ENCODE measurements at regions not wholly inside any gene's neighbourhood (a gene's known extent, or its start where the extent isn't known, plus 50 kb on each side); places are given as distances from the start of the nearest gene placed in this dataset.

DNA sequence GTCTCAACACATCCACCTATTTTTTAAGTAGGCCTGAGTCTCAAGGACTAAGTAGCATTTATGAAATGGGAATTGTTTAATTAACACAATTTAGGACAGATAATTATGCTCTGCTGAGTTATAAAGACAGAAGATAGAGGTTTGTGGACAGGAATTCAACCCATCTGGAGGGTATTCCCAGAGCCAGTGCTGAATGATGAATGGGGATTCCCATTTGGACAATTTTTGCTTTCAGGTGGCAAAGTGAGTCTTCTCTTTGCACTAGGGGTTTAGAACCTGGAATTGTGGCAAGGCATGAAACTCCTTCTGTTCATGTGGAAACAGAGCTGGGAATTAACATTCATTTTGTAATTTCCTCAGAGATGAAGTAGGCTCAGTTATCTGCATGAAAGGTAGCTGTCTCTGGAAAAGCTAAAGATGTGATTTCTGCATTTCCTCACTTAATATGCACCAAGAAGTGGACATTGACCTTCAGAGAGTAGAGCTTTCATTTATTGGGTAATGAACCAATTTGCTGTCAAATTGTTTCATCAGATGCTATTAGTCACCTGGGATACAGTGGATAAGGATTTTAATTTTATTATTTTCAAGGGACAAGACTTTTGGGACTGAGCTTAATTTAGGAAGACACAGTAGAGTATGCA, 212.1 kb upstream of the NRXN1 start:
- no peak for DNase-seq

GRCh38 chr2:51237626-51238271, 205.8 kb upstream of the NRXN1 start:
- DNase-seq, result no peak

DNA sequence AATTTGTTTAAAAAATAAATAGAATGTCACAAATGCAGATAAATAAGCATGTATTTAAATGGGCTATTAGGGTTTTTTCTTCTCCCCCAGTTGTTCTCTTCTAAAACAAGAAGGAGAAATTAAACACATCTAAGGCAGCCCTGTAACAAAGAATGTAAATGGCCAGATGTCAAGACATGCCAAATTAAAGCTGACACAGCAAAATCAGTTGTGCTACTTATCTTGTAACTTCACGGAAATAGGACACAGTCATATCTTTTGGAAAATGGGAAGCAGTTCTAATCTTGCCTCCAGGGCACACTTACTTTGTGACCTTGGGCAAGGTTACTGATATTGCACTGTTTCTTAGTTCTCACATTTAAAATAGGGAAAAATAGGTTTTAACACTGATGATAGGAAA, 200.1 kb upstream of the NRXN1 start:
- no peak for DNase-seq

GRCh38 chr2:51231071-51231470, 199.1 kb upstream of the NRXN1 start:
- DNase-seq, result no peak

- DNase-seq, result no peak
These were observed 193.4 kb upstream of the NRXN1 start for GRCh38 chr2:51225377-51225776.

DNA sequence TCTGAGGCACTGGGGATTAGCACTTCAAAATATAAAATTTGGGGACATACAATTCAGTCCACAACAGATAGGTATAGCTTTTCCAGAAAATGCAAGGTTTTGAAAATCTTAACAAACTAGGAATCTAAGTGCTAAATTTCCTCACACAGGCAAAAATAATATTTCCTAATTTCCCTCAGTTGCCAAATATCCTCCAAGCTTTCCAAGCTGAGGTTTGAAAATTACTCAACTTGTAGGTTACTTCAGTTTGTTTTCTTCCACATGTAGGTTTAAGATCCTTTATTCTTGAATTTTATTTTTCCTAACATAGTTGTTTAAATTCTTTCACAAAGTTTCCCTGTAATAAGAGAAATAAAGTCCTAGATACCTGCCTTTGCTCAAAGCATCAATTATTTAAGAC, 192.9 kb upstream of the NRXN1 start:
- no peak for DNase-seq

- DNase-seq, result no peak
These were observed 190.2 kb upstream of the NRXN1 start for GRCh38 chr2:51222106-51222505.

DNA sequence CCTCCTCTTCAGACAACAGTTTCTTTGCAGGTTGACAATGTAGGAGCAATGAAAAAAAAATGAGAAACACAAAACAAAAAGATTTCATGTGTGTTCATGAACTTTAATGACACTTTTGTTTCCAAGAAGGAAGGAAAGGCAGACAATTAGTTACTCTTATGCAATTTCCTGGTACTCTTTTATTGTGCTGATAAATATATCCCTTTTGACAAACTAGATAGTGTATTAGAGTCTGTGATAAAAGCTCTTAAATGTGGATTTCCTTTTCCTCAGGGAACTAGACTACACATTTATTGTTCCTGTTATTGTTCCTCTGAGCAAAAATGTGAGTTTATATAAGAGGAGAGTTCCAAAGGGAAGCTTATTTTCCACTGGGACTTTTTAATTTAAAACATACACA, 188.7 kb upstream of the NRXN1 start:
- no peak for DNase-seq

DNA sequence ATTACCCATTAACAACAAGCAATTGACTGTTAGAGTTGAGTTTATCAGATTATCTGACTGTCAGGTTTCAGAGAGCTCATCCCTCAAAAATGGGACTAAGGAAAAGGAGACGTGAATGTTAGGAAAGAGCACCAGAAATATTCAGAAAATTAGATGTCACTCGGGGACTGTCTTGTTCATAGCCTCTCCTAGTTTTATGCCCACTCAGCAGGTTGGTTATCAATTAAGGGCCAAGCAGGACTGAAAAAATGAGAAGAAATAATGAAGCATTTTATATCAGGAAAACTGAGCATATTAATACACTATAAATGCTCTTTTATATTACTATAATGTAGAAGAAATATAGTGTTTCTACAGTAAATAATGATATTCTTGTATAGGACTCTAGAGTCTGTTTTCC, 188.1 kb upstream of the NRXN1 start:
- DNase-seq, result no peak

DNA sequence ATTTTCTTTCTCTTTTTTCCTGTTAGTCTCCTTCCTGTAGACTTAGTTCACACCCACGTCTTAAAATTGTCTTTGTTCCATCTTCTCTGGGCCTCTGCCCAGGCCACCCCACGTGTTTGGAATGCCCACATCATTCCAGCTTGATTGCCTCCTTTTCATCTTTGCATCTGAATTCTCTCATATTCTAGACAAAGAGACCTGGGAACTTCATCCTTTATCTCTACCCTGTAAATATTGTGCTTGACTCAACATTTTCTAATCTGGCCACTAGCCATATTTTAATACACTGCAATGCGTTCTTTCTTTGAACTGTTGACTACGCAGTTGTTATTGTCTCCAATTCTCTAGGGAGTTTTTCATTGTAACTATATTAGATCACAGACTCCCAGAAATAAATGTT, 187.5 kb upstream of the NRXN1 start:
- DNase-seq, result no peak

GRCh38 chr2:51218047-51218446, 186.1 kb upstream of the NRXN1 start:
- no peak for DNase-seq

DNA sequence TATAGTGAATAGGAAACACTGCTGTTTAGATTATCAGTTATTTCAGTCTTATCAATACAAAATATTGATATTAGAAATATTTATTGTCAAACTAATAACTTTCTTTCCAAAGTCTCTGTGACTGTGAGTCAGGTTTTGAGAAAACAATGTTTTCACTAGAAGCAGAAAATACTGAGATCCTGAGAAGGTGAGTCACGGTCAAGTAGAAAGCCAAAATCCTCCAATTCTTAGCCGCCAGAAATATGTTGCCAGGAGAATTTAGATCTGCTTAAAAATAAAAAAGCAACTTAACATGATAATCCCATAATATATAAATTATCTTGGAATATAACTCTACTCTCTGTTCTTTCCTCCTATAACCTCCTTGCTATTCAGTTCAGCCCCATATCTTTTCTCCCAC, 181.9 kb upstream of the NRXN1 start:
- DNase-seq, result no peak

- DNase-seq, result no peak
These were observed 180.4 kb upstream of the NRXN1 start for GRCh38 chr2:51212374-51212773.

- DNase-seq, result no peak
These were observed 176.6 kb upstream of the NRXN1 start for GRCh38 chr2:51208521-51208920.

GRCh38 chr2:51201295-51201694, 169.4 kb upstream of the NRXN1 start:
- no peak for DNase-seq

DNA sequence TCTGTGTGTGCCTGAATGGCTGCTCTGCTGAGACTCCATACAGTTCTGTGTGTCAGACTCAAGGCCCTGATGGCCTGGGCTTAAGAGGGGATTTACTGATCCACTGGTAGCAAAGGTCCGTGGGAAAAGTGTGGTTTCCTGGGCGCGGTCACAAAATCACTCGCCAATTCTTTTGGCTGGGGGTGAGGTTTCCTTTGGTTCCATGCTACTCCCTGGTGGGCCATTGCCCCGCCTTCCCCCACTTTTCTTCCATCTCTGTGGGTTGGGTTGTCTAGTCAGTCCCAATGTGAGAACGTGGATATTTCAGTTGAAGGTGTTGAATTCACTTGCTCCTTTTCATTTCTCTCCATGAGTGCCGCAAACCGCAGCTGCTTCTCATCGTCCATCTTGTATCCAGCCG, 162.7 kb upstream of the NRXN1 start:
- DNase-seq, result no peak

DNA sequence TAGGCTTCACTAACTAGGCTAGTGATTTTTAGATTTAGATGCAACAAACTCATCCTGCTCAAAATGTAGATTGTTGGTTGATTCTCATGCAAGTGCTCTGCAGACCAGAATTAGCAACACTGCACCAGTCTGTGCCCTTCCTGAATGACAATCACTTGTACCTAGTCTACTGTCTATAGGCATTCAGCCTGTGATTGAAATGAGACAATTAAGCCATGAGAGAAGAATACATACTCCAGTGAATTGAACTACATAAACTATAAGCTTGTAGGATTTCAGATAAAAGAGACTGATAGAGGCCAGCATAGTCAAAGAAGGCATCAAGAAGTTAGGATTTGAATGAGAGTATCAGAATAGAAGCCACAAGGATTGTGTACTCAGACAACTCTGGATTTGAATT, 138.3 kb upstream of the NRXN1 start:
- DNase-seq, result no peak

DNA sequence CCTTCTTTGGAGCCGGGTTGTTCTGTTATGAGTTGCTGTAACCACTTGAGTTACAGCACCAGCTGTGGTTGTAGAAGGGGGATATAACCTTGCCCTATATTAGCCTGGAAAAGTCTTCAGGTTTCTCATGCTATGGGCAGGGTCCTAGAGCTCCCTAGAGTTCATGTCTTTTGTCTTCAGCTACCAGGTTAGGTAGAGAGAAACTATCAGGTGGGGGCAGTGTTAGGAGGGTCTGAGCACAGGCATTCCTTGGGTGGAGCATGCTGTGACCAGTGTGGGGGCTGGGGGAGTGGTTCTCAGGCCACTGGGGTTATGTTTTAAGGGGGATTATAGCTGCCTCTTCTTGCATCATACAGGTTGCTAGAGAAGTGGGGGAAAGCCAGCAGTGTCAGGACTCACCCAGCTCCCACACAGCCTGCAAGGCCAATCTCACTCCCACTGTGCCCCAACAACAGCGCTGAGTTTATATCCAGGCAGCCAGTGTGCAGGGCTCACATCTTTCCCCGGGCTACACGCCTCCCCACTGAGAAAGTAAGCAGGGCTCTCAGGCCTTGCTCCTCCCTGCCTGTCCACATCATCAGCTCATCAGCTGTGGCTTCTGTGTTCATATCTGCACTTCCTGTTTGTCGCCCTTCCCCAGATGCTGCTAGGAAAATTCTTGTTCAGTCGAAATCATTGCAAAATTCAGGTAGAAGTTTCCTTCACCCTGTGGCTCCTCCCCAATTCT, 133.8 kb upstream of the NRXN1 start:
- DNase-seq, result no peak

DNA sequence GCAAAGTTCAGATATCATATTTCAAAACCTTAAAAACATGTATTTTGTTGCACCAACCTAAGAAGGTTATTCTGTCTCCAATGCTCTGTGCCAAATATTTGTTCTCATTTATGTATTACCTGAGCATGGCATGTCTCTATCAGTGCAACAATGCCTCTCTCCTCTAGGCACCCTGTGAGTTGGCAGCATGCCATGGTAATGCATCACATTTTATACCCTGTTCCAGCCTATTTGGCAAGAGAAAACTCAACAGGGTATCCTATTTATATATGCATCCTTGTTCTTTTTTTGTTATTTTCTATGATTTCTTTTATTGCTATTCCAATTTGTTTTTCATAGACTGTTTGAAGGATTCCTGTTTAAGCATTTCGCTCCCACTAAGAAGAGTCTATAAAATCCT, 126.3 kb upstream of the NRXN1 start:
- DNase-seq, result no peak

GRCh38 chr2:51153236-51153635, 121.3 kb upstream of the NRXN1 start:
- DNase-seq, result no peak

DNA sequence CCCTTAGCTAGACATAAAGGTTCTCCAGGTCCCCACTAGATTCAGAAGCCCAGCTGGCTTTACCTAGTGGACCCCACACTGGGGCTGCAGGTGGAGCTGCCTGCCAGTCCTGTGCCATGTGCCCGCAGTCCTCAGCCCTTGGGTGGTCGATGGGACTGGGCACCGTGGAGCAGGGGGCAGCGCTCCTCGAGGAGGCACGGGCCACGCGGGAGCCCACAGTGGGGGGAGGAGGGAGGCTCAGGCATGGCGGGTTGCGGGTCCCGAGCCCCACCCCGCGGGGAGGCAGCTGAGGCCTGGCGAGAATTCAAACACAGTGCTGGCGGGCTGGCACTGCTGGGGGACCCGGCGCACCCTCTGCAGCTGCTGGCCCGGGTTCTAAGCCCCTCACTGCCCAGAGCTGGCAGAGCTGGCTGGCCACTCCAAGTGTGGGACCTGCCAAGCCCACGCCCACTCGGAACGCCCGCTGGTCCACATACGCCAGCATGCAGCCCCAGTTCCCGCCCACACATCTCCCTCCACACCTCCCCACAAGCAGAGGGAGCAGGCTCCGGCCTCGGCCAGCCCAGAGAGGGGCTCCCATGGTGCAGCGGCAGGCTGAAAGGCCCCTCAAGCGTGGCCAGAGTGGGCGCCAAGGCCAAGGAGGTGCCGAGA, 119.7 kb upstream of the NRXN1 start:
- DNase-seq, result no peak

DNA sequence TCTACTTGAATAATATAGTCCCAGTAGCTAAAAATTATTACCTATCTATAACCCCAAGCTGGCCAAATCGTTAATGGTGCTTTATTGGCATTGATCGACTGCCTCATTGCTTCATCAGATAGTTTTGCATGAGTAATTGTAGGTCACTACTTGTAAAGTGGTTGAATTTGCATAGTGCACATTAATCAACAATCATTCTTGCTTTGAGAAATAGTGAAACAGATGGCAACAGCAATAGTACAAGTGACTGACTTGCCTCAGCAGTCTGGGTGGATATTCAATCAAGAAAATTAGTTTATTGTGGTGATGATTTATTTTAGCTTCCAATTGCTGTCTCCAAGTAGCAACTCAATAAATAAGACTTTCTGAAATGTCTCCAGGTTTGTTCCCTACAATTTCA, 117.8 kb upstream of the NRXN1 start:
- no peak for DNase-seq

DNA sequence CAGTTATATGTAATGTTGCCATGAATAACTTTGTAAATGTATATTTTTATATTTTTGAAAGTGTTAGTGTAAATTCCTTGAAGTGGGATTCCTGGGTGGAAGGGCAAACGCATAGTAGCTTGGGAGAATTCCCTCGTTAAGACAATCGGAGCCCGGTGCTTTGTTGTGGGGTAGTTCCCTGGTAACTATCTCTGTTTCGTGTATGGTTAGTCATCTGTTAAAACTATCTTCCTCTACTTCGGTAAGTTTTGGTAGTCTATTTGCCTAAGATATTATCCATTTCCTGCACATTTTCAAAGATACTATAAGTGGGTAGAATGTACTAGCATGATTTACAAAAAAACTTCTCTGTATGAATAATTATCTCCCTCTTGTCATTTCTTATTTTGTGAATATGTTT, 113.8 kb upstream of the NRXN1 start:
- DNase-seq, result no peak

GRCh38 chr2:51120754-51121280, 88.9 kb upstream of the NRXN1 start:
- DNase-seq, result no peak

All from NK-92 treated with Interleukin-12 subunit alpha and Interleukin-12 subunit beta, amount 100 ng/mL, for 24 hours (cell line).